ENCODE measurements at regions not wholly inside any gene's neighbourhood (a gene's known extent, or its start where the extent isn't known, plus 50 kb on each side); places are given as distances from the start of the nearest gene placed in this dataset.

DNA sequence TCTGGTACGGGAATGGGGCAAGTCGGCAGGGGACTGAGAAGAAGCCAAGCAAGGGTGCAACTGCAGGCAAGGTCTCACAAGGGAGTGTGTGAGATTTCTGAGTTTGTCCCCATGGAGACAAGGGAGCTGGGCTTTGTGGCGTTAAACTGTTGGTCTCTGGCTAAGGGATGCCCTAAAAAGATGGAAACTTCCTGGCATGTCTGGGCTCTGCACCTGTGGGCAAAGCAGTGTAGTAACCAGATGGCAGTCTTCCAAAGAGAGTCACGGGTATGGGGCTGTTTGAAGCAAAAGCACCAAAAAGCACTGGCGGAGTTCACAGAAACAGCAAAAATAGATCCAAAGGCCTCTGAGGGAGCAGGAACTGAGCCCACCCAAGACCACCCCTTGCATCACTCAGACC, 104.8 kb upstream of the SLC44A3 start:
- no peak overlapping the region for H3K4me3 ChIP-seq (replicated peaks; ENCODE audit: low read depth, low read length)
- TF ChIP-seq, protein P1, sequence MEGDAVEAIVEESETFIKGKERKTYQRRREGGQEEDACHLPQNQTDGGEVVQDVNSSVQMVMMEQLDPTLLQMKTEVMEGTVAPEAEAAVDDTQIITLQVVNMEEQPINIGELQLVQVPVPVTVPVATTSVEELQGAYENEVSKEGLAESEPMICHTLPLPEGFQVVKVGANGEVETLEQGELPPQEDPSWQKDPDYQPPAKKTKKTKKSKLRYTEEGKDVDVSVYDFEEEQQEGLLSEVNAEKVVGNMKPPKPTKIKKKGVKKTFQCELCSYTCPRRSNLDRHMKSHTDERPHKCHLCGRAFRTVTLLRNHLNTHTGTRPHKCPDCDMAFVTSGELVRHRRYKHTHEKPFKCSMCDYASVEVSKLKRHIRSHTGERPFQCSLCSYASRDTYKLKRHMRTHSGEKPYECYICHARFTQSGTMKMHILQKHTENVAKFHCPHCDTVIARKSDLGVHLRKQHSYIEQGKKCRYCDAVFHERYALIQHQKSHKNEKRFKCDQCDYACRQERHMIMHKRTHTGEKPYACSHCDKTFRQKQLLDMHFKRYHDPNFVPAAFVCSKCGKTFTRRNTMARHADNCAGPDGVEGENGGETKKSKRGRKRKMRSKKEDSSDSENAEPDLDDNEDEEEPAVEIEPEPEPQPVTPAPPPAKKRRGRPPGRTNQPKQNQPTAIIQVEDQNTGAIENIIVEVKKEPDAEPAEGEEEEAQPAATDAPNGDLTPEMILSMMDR (IDR thresholded peaks at IDR 0.05; ENCODE audit: low read length, missing control alignments): no peak
- no peak for DNase-seq (ENCODE audit: low read depth)

DNA sequence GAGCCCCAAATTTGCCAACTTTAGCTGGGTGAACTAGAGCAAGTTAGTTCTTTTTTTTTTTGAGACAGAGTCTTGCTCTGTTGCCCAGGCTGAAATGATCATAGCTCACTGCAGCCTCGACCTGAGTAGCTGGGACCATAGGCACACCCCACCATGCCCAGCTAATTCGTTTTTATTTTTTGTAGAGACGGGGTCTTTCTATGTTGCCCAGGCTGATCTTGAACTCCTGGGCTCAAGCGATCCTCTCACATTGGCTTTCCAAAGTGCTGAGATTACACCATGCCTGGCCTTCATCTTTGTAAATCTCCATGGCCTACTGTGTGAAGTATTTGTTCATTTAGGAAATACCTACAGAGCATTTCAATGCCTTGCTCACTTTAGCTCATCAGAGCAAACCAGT, 105.6 kb upstream of the SLC44A3 start:
- no peak for DNase-seq (ENCODE audit: low read depth)
- no peak overlapping the region for H3K4me3 ChIP-seq (replicated peaks; ENCODE audit: low read depth, low read length)
- TF ChIP-seq, protein P1 (IDR thresholded peaks at IDR 0.05; ENCODE audit: low read length, missing control alignments): no peak

DNA sequence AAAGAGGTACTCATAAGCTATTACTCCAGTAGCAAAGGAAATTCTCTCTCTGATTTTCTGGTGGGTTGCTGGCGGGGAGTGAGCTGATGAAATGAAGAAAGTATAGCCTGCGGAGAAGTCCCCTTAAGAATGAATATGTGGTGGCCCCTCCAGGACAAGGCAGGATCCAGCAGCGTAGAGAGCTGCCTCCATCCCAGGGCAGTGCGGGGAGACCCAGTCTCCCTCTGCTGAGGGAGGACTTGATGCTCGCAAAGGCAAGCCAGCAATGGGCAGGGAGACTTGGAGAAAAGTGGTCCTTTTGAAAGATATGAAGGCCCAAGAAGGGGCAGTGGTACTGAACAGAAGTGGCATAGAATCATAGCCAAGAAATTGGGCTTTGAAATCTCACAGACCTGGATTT, 106.0 kb upstream of the SLC44A3 start:
- TF ChIP-seq, protein P1 (IDR thresholded peaks at IDR 0.05; ENCODE audit: low read length, missing control alignments): no peak
- DNase-seq (ENCODE audit: low read depth): no peak
- H3K4me3 ChIP-seq (replicated peaks; ENCODE audit: low read depth, low read length): no peak overlapping the region

DNA sequence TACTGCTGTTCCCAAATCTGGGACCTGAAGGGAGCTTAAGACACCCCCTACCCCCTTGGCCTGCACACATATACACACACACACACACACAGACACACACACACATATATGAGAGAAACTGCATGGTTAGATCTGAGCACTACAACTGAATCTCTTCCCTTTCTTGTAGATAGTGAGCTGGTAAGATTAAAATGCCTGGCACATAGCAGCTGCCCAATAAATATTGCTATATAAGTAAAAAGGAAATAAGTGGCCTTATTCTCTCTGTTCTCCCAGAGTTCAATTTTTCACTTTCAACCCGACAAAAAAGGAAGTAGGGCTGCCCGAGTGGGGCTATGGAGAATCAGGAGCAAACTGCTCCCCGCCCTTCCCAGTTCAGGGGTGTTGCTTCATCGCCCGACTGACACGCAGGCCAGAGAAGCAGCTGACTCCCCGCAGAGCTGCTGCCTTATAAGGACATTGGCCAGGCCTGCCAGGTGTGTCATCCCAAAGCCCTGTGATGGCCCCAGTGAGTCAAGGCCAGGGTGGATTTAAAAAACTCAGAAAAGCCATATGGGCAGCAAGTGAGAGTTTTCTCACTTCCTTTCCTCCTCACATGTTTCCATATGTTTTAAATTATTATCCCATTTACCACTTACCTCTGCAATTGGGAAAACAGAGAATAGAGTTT, 106.5 kb upstream of the SLC44A3 start:
- peak; percentile 95 for DNase-seq (ENCODE audit: low read depth)
- no peak overlapping the region for H3K4me3 ChIP-seq (replicated peaks; ENCODE audit: low read depth, low read length)
- TF ChIP-seq, protein P1 (IDR thresholded peaks at IDR 0.05; ENCODE audit: low read length, missing control alignments): no peak

DNA sequence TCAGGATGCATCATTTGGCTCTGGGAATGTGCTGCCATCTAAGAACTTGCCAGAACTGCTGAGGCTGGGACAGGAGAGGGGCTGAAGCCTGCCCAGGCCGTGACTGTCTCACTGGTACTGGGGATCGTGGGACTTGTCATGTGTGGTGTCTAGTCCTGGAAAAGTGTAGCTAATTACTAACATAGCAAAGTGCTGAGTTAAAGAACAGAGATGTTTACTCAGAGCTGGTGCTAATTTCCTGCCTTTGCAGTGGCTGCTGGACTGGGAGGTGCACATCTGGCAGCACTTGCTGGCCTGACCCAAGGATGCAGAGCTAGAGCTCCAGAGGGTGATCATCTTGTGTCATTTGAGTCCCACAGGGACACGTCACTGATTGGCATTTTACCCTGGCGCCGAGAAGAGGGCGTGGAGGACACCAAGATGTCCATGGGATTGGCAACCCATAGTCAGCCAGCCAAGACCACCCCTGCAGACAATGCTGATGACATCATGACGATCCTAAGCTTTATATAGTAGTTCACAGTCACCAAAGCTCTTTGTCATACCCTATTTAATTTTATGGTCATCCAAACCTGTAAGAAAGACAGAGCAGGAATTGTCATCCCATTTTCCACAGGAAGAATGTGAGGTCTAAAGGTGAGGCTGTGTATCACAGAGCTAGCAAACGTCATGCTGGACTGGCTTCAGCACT, 110.1 kb upstream of the SLC44A3 start:
- DNase-seq (ENCODE audit: low read depth): no peak
- H3K4me3 ChIP-seq (replicated peaks; ENCODE audit: low read depth, low read length): no peak overlapping the region
- TF ChIP-seq, protein P1 (IDR thresholded peaks at IDR 0.05; ENCODE audit: low read length, missing control alignments): no peak

DNA sequence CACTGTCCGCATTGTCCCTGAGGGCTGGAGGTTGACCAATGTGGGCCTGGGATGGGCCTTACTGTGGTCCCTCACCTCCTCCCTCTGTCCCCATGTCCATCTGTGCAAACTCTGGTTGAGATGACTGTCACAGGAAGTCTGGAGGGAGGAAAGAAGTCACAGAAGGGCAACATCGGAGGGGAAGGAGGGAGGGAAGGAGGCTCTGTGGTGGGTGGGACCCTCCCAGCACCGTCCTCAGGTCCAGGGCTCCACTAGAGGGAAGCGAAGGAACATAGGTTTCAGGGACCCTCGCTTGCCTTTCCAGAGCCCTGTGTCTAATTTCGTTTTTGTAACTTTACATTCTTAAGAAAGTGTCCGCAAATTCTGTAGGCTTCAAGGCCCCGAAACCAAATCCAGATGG, 111.3 kb upstream of the SLC44A3 start:
- no peak overlapping the region for H3K4me3 ChIP-seq (replicated peaks; ENCODE audit: low read depth, low read length)
- no peak for DNase-seq (ENCODE audit: low read depth)
- TF ChIP-seq, protein P1 (IDR thresholded peaks at IDR 0.05; ENCODE audit: low read length, missing control alignments): no peak

DNA sequence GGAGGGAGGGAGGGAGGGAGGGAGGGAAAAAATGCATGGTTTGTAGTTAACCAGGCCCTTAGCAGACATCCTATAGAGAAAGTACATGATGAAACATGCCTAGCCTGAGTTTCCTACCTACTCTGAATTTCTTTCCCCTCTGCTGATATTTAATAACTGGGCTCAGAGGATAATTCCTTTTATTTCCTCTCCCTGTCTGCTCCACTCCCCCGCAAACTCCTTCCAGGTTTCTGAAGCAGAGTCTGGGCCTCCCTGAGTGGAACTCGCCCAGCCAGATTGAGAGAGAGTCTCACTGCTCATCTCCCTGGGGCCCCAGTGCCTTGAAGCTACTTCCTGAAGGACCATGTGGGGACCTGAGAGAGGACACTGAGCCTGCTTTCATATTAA, 111.9 kb upstream of the SLC44A3 start:
- TF ChIP-seq, protein P1 (IDR thresholded peaks at IDR 0.05; ENCODE audit: low read length, missing control alignments): no peak

More for the DNA sequence above, 111.9 kb upstream of the SLC44A3 start:
- H3K4me3 ChIP-seq (replicated peaks; ENCODE audit: low read depth, low read length): no peak overlapping the region
- DNase-seq (ENCODE audit: low read depth): no peak

Data from fibroblast of pulmonary artery (primary cell).